SU-DHL-6 (cell line): ENCODE measurements at regions not wholly inside any gene's neighbourhood (a gene's known extent, or its start where the extent isn't known, plus 50 kb on each side); places are given as distances from the start of the nearest gene placed in this dataset.

Source experiments
- H2AFZ ChIP-seq: fragments of 200-600 bp; sonication (generic); 2 replicates; pipeline ENCODE4 v1.6.1; 2014; ENCODE audit warnings: low read depth, mild to moderate bottlenecking, moderate library complexity, mixed read lengths, antibody characterized with exemption, low read length; ENCODE audit not compliant: severe bottlenecking
- H3F3A ChIP-seq: fragments of 200-600 bp; shearing (Covaris generic); 2 replicates; pipeline ENCODE4 v1.6.0; 2016; ENCODE audit warnings: antibody characterized with exemption, mild to moderate bottlenecking; ENCODE audit not compliant: insufficient read depth
- H3K27ac ChIP-seq: fragments of 200-600 bp; sonication (generic); 2 replicates; pipeline ENCODE4 v1.5.1; 2016; ENCODE audit warnings: low read depth, mild to moderate bottlenecking, low read length, moderate library complexity, mixed read lengths
- H3K27me3 ChIP-seq: fragments of 200-600 bp; sonication (generic), shearing (Covaris generic); 2 replicates; pipeline ENCODE4 v1.6.0; 2014; ENCODE audit warnings: mild to moderate bottlenecking, low read length
- H3K36me3 ChIP-seq: fragments of 200-600 bp; sonication (generic); 2 replicates; pipeline ENCODE4 v1.6.1; 2014; ENCODE audit warnings: mild to moderate bottlenecking, low read length, mixed read lengths
- H3K4me2 ChIP-seq: fragments of 300-600, 200-600 bp; shearing (Covaris generic), sonication (generic); 2 replicates; pipeline ENCODE4 v1.6.0; 2014; ENCODE audit warnings: low read length, low read depth, mild to moderate bottlenecking; ENCODE audit not compliant: poor library complexity, severe bottlenecking
- H3K4me3 ChIP-seq: fragments of 200-600 bp; sonication (generic); 2 replicates; pipeline ENCODE4 v1.5.1; 2014; ENCODE audit warnings: antibody characterized with exemption, low read length, mild to moderate bottlenecking, mixed read lengths; ENCODE audit not compliant: insufficient read depth, poor library complexity, severe bottlenecking
- H3K79me2 ChIP-seq: fragments of 200-600 bp; sonication (generic); 2 replicates; pipeline ENCODE4 v1.6.1; 2014; ENCODE audit warnings: mild to moderate bottlenecking, low read length, moderate library complexity; ENCODE audit not compliant: insufficient read depth
- H3K9ac ChIP-seq: fragments of 200-600 bp; sonication (generic); 2 replicates; pipeline ENCODE4 v1.7.0; 2014; ENCODE audit warnings: mild to moderate bottlenecking, low read length
- H3K9me2 ChIP-seq: fragments of 200-600 bp; sonication (generic); replicated peaks from 2 replicates; pipeline ENCODE4 v1.6.1; 2014; ENCODE audit warnings: low read length; ENCODE audit not compliant: insufficient read depth
- H3K9me3 ChIP-seq: fragments of 200-600 bp; sonication (generic); 2 replicates; pipeline ENCODE4 v1.6.1; 2014; ENCODE audit warnings: low read length, mixed read lengths; ENCODE audit not compliant: insufficient read depth
- H4K20me1 ChIP-seq: fragments of 200-600 bp; sonication (generic); 2 replicates; pipeline ENCODE4 v1.6.1; 2014; ENCODE audit warnings: low read depth, mild to moderate bottlenecking, antibody characterized with exemption, low read length, moderate library complexity, mixed read lengths
- EZH2phosphoT487 ChIP-seq: fragments of 200-600 bp; sonication (generic), shearing (Covaris generic); conservative IDR thresholded peaks from 2 replicates; pipeline ENCODE4 v1.6.1; 2018; ENCODE audit warnings: mild to moderate bottlenecking, antibody characterized with exemption, low read length, moderate library complexity, mixed read lengths
- TF ChIP-seq, protein P1 (sequence below): fragments of 200-600 bp; sonication (generic); IDR thresholded peaks from one replicate; pipeline ENCODE4 v1.5.1; 2017; ENCODE audit warnings: antibody characterized with exemption, mild to moderate bottlenecking, low read length, moderate library complexity; ENCODE audit not compliant: insufficient read depth, poor library complexity, severe bottlenecking

DNA sequence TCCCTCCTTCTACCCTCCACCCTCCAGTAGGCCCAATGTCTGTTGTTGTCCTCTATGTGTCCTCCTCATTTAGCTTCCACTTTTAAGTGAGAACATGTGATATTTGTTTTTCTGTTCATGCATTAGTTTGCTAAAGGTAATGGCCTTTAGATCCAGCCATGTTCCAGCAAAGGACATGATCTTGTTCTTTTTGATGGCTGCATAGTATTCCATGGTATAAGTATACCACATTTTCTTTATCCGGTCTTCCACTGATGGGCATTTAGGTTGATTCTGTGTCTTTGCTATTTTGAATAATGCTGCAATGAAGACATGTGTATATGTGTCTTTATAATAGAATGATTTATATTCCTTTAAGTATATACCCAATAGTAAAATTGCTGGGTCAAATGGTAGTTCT lies 232.5 kb upstream of the PRR16 start:
- Histone ChIP-seq H3K27ac (no peak overlapping the region), H3K9me2 (no peaks in the 10 kb centered on the region), H3K9ac (no peak overlapping the region), H3F3A (no peaks in the 10 kb centered on the region), H3K79me2 (no peaks in the 10 kb centered on the region), H3K36me3 (no peaks in the 10 kb centered on the region), H3K9me3 (no peaks in the 10 kb centered on the region), H3K27me3 (no peaks in the 10 kb centered on the region), H2AFZ (no peak overlapping the region), H3K4me2 (no peak overlapping the region), H3K4me3 (no peak overlapping the region), H4K20me1 (no peaks in the 10 kb centered on the region)
- TF ChIP-seq, protein P1, sequence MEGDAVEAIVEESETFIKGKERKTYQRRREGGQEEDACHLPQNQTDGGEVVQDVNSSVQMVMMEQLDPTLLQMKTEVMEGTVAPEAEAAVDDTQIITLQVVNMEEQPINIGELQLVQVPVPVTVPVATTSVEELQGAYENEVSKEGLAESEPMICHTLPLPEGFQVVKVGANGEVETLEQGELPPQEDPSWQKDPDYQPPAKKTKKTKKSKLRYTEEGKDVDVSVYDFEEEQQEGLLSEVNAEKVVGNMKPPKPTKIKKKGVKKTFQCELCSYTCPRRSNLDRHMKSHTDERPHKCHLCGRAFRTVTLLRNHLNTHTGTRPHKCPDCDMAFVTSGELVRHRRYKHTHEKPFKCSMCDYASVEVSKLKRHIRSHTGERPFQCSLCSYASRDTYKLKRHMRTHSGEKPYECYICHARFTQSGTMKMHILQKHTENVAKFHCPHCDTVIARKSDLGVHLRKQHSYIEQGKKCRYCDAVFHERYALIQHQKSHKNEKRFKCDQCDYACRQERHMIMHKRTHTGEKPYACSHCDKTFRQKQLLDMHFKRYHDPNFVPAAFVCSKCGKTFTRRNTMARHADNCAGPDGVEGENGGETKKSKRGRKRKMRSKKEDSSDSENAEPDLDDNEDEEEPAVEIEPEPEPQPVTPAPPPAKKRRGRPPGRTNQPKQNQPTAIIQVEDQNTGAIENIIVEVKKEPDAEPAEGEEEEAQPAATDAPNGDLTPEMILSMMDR, result no peak
- no peak for TF ChIP-seq EZH2phosphoT487

DNA sequence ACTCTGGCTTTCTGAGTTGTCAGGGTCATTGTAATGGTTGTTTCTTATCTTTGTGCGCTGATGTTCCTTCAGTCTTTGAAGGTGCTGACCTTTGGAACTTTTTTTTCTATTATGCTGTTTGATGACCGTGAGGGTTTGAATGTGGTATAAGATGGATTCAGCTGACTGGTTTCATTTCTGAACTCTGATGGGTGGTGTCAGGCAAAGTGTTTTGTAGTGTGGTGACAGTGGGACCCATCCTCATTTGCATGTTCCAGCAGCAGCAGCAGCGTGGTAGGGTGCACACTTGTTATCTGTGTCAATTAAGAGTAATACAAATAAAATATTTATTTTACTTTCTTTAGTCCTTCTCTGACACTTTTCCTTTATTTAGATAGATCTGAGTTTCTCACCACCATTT lies 227.7 kb upstream of the PRR16 start:
- Histone ChIP-seq H3K27ac (no peak overlapping the region), H2AFZ (no peak overlapping the region), H3K9me2 (no peaks in the 10 kb centered on the region), H3K9ac (no peak overlapping the region), H3F3A (no peaks in the 10 kb centered on the region), H3K79me2 (no peaks in the 10 kb centered on the region), H4K20me1 (no peaks in the 10 kb centered on the region), H3K27me3 (no peaks in the 10 kb centered on the region), H3K36me3 (no peaks in the 10 kb centered on the region), H3K4me3 (no peak overlapping the region), H3K9me3 (no peaks in the 10 kb centered on the region), H3K4me2 (no peak overlapping the region)
- no peak for TF ChIP-seq EZH2phosphoT487
- TF ChIP-seq, protein P1, result no peak

DNA sequence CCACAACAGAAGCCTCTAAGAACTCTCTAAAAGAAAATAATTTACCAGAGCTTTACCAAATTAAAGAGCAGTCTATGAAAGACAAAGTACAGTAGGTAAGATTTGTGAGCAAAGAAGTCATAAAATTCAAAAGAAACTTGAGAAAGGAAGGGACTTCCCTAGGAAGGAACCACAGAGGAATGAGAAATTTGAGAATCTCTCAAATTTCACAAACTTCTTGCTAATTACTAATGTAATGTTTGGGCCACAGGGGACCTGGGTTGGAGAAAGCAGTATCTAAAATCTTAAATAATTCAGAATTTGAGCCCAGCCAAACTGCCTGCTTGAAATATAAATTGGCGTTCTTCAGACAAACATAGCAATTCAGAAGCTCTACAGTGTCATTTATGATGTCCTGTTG lies 225.0 kb upstream of the PRR16 start:
- H3F3A ChIP-seq, result no peaks in the 10 kb centered on the region

More for the DNA sequence above, 225.0 kb upstream of the PRR16 start:
- H3K4me2 ChIP-seq, result no peak overlapping the region
- no peaks in the 10 kb centered on the region for H3K36me3 ChIP-seq
- no peaks in the 10 kb centered on the region for H3K9me2 ChIP-seq
- H2AFZ ChIP-seq, result no peak overlapping the region
- H3K4me3 ChIP-seq, result no peak overlapping the region
- no peaks in the 10 kb centered on the region for H3K27me3 ChIP-seq
- H3K9me3 ChIP-seq, result no peaks in the 10 kb centered on the region
- H3K27ac ChIP-seq, result no peak overlapping the region
- no peaks in the 10 kb centered on the region for H3K79me2 ChIP-seq
- TF ChIP-seq, protein P1, result no peak
- no peak for TF ChIP-seq EZH2phosphoT487
- H4K20me1 ChIP-seq, result no peaks in the 10 kb centered on the region
- H3K9ac ChIP-seq, result no peak overlapping the region
